Transverse colon (tissue), 4 donors: ENCODE measurements at regions not wholly inside any gene's neighbourhood (a gene's known extent, or its start where the extent isn't known, plus 50 kb on each side); places are given as distances from the start of the nearest gene placed in this dataset.

Experiments used
- DNase-seq: peaks from one replicate; pipeline ENCODE4 v3.0.0-alpha.2; 2019
- H3K27ac ChIP-seq, 4 donors: fragments of 200-600 bp; sonication (generic); 2 replicates each; pipeline ENCODE4 v1.5.1; 2016 to 2018; ENCODE audit warnings: inconsistent platforms in 4 of 4
- H3K27me3 ChIP-seq: fragments of 200-600 bp; sonication (generic); 2 replicates; pipeline ENCODE4 v1.5.1; 2017; ENCODE audit warnings: inconsistent platforms
- H3K36me3 ChIP-seq, 4 donors: fragments of 200-600 bp; sonication (generic); 2 replicates each; pipeline ENCODE4 v1.5.1; 2017 to 2019; ENCODE audit warnings: inconsistent platforms in 4 of 4
- H3K4me1 ChIP-seq, 4 donors: fragments of 200-600 bp; sonication (generic); 2 replicates each; pipeline ENCODE4 v1.5.1; 2017 to 2020; ENCODE audit warnings: inconsistent platforms in 4 of 4
- H3K4me3 ChIP-seq, 4 donors: fragments of 200-600 bp; sonication (generic); 1 replicate in 1 of 4; 2 replicates in 3 of 4; pipeline versions ENCODE4 v1.5.1 to v1.6.1; 2017 to 2019; ENCODE audit warnings: inconsistent platforms in 4 of 4
- H3K9me3 ChIP-seq, 2 donors: fragments of 200-600 bp; sonication (generic); 2 replicates each; pipeline ENCODE4 v1.5.1; 2017 to 2019; ENCODE audit warnings: inconsistent platforms in 2 of 2
- EP300 ChIP-seq: sonication (generic); formaldehyde crosslinking; IDR thresholded peaks from one replicate; pipeline ENCODE4 v1.6.1; 2017; ENCODE audit warnings: antibody characterized with exemption, low read depth
- POLR2A ChIP-seq: fragments of 450-650 bp; IDR thresholded peaks from one replicate; pipeline ENCODE4 v1.6.1; 2016; ENCODE audit warnings: antibody characterized with exemption, mild to moderate bottlenecking, moderate library complexity
- POLR2AphosphoS5 ChIP-seq, 3 donors: sonication (generic); formaldehyde crosslinking; IDR thresholded peaks; one replicate each; pipeline ENCODE4 v1.6.1; 2016; ENCODE audit warnings: antibody characterized with exemption in 3 of 3
- WGBS, 2 donors: methylation state at CpG; one replicate each; pipeline ENCODE4 v1.1.5; 2018; ENCODE audit warnings: low coverage in 1 of 2; 5-methylcytosine and 5-hydroxymethylcytosine counted together
- in situ Hi-C, 4 donors: fragments of 200-750 bp; cut with MboI; loops; one replicate each; pipeline versions ENCODE4 v1.15.0 to v1.15.1; 2017; ENCODE audit warnings: low sequenced_read_pairs in 3 of 4, low pct_ligation_motif_present in 1 of 4, low pct_unique_long_range_greater_than_20kb in 1 of 4
- intact Hi-C: fragments of 100-400 bp; cut with DNase I; formaldehyde crosslinking; loops from one replicate; pipeline ENCODE4 v1.15.1; 2023; ENCODE audit warnings: low total_unique reads
- TF ChIP-seq, protein P1 (sequence below), 5 experiments: fragments of 200-600 bp in 3 of 5; fragments of 450-650 bp in 2 of 5; sonication (generic) in 3 of 5; IDR thresholded peaks; 1 replicate in 2 of 5; 2 replicates in 3 of 5; pipeline ENCODE4 v1.5.1; 2016 to 2017; ENCODE audit warnings: antibody characterized with exemption in 5 of 5, inconsistent platforms in 3 of 5, mild to moderate bottlenecking in 2 of 5, moderate library complexity in 1 of 5

DNA sequence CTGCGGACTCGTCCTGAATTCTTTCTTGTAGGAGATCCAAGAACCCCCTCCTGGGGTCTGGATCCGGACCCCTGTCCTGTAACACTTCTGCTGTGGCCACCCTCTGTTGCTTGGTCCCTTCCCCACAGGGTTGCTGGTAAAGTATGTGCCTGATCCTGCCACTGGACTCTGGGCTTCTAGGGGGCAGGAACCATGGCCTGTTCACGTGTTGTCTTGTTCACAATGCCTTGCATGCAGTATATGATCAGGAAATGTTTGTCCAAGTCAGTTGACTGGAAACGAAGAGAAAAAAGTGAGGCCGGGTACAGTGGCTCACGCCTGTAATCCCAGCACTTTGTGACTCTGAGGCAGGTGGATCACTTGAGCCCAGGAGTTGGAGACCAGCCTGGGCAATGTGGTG is 139.3 kb upstream of the ALDH1B1 start:
- TF ChIP-seq EP300 (no peak), POLR2AphosphoS5 (IDR thresholded peaks at IDR 0.05) (no peak), POLR2A (no peak)
- TF ChIP-seq, protein P1, sequence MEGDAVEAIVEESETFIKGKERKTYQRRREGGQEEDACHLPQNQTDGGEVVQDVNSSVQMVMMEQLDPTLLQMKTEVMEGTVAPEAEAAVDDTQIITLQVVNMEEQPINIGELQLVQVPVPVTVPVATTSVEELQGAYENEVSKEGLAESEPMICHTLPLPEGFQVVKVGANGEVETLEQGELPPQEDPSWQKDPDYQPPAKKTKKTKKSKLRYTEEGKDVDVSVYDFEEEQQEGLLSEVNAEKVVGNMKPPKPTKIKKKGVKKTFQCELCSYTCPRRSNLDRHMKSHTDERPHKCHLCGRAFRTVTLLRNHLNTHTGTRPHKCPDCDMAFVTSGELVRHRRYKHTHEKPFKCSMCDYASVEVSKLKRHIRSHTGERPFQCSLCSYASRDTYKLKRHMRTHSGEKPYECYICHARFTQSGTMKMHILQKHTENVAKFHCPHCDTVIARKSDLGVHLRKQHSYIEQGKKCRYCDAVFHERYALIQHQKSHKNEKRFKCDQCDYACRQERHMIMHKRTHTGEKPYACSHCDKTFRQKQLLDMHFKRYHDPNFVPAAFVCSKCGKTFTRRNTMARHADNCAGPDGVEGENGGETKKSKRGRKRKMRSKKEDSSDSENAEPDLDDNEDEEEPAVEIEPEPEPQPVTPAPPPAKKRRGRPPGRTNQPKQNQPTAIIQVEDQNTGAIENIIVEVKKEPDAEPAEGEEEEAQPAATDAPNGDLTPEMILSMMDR (IDR thresholded peaks at IDR 0.05): no peak
- DNase-seq: no peak
- Histone ChIP-seq H3K4me3 (no peak overlapping the region), H3K4me1 (no peaks in the 10 kb centered on the region), H3K27ac (no peak overlapping the region), H3K36me3 (no peaks in the 10 kb centered on the region), H3K27me3 (no peaks in the 10 kb centered on the region), H3K9me3 (no peaks in the 10 kb centered on the region)
- in situ Hi-C loops (no loop called here), intact Hi-C loops (no loop called here)
- WGBS, 2 donors: 87% methylated on average over 7 of the region's 7 CpGs; no CpG with 5 or more reads in 1 of the 2 donors

GRCh38 chr9:38251036-38251860 is 141.3 kb upstream of the ALDH1B1 start:
- Histone ChIP-seq H3K27ac (no peak overlapping the region), H3K27me3 (no peaks in the 10 kb centered on the region), H3K36me3 (no peaks in the 10 kb centered on the region), H3K4me1 (no peaks in the 10 kb centered on the region), H3K9me3 (no peaks in the 10 kb centered on the region), H3K4me3 (no peak overlapping the region)
- in situ Hi-C loops: no loop called here
- intact Hi-C loops: no loop called here
- DNase-seq: no peak
- TF ChIP-seq POLR2AphosphoS5 (IDR thresholded peaks at IDR 0.05) (no peak), EP300 (no peak), POLR2A (no peak)
- TF ChIP-seq, protein P1 (IDR thresholded peaks at IDR 0.05): no peak
- WGBS, 2 donors: 59 to 60% methylated on average over 3 of the region's 3 CpGs

DNA sequence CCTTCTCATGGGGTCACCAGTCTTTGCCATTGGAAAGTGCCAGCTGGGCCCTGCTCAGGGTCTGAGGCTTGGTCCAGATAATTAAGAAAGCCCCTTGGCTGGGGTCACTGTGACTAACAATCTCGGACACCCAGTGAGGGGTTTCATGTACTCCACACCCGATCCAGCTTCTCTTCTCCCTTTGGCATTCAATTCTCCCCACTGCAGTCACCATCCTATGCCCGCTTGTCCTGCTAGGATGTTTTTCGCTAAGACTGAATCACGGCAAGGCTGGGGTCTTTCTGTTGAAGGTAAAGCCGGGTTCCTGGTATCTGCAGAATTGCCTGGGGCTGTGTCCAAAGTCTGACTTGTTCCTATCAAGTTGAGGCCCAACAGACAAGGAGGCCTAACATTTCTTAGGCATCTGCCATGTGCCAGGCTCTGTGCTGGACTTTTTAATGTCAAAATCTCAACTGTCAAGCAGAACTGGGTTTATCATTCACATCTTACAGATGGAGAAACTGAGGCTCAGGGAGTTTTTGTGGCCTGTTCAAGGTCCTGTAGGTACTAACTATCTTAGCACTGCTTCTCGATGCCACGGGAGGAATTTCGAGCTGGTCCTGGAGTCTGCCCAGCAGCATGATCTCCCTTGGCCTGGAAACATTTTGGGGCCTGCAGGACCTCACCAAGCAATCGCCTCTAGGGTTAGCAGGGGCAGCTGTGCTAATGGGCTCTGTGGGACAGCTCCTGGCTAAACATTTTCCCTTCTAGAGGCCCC is 142.0 kb upstream of the ALDH1B1 start:
- TF ChIP-seq POLR2AphosphoS5 (IDR thresholded peaks at IDR 0.05) (no peak), EP300 (no peak), POLR2A (no peak)
- TF ChIP-seq, protein P1 (IDR thresholded peaks at IDR 0.05): no peak
- in situ Hi-C loops: no loop called here
- 77% methylated on average over 10 of the region's 10 CpGs; no CpG with 5 or more reads in 1 of the 2 donors for WGBS, 2 donors
- Histone ChIP-seq H3K36me3 (no peaks in the 10 kb centered on the region), H3K27me3 (no peaks in the 10 kb centered on the region), H3K27ac (no peak overlapping the region), H3K4me3 (no peak overlapping the region), H3K9me3 (no peaks in the 10 kb centered on the region), H3K4me1 (no peaks in the 10 kb centered on the region)
- DNase-seq: no peak
- intact Hi-C loops: no loop called here

- no peak overlapping the region for H3K27ac ChIP-seq
- in situ Hi-C loops: no loop called here
- H3K36me3 ChIP-seq: no peaks in the 10 kb centered on the region
- H3K9me3 ChIP-seq: no peaks in the 10 kb centered on the region
- H3K4me3 ChIP-seq: no peak overlapping the region
- DNase-seq: no peak
- no peaks in the 10 kb centered on the region for H3K27me3 ChIP-seq
- H3K4me1 ChIP-seq: no peaks in the 10 kb centered on the region
- WGBS, 2 donors: 20 to 88% methylated on average over 1 to 6 of the region's 6 CpGs
- intact Hi-C loops: no loop called here
- TF ChIP-seq POLR2A: no peak
- no peak for TF ChIP-seq EP300
- TF ChIP-seq, protein P1 (IDR thresholded peaks at IDR 0.05): no peak
- TF ChIP-seq POLR2AphosphoS5 (IDR thresholded peaks at IDR 0.05): no peak
These were observed 142.8 kb upstream of the ALDH1B1 start for GRCh38 chr9:38249587-38250210.
